IMR-90 (cell line): ENCODE measurements at regions not wholly inside any gene's neighbourhood (a gene's known extent, or its start where the extent isn't known, plus 50 kb on each side); places are given as distances from the start of the nearest gene placed in this dataset.

ENCODE experiments used
- ATAC-seq: fragments of 200-7000 bp; cut with Tn5 transposase; 2 replicates; pipeline ENCODE4 v1.9.1; 2020; ENCODE audit warnings: low read depth, mild to moderate bottlenecking, moderate library complexity
- BruUV-seq: library from RNA; stranded (reverse); fragments of 400-500 nt; replicated peaks from 2 replicates; lab custom pipeline; 2021; lab: Mats Ljungman, UMichigan
- CTCF ChIA-PET: fragments of 300-600 bp; formaldehyde crosslinking; extraction: SDS; loops from one replicate; lab custom pipeline; 2021; ENCODE audit warnings: antibody characterized with exemption; lab: Yijun Ruan, JAX
- POLR2A ChIA-PET: fragments of 300-600 bp; sonication (Branson Sonifier 250); formaldehyde crosslinking; loops from one replicate; lab custom pipeline; 2022; ENCODE audit warnings: antibody characterized with exemption; ENCODE audit not compliant: unreplicated experiment; lab: Charles Lee
- DNase-seq: peaks from one replicate; pipeline ENCODE4 v3.0.0; 2013
- H2AFZ ChIP-seq: replicated peaks from 2 replicates; pipeline ENCODE3; 2013; ENCODE audit warnings: low read length, mild to moderate bottlenecking; ENCODE audit not compliant: poor library complexity
- H2AK5ac ChIP-seq: 2 replicates; pipeline ENCODE4 v1.6.1; 2013; ENCODE audit warnings: low read depth, low read length, inconsistent platforms
- H2AK9ac ChIP-seq: replicated peaks from 2 replicates; pipeline ENCODE3; 2013; ENCODE audit warnings: mild to moderate bottlenecking, low read depth, low read length, moderate library complexity; ENCODE audit not compliant: poor library complexity
- H2BK120ac ChIP-seq: 2 replicates; pipeline ENCODE4 v1.6.1; 2013; ENCODE audit warnings: low read depth, low read length, inconsistent platforms
- H2BK15ac ChIP-seq: 3 replicates; pipeline ENCODE4 v1.6.1; 2013; ENCODE audit warnings: low read depth, low read length, inconsistent platforms
- H2BK20ac ChIP-seq: 2 replicates; pipeline ENCODE4 v1.6.1; 2013; ENCODE audit warnings: low read depth, mild to moderate bottlenecking, inconsistent platforms, low read length, moderate library complexity
- H2BK5ac ChIP-seq: 2 replicates; pipeline ENCODE4 v1.6.1; 2013; ENCODE audit warnings: mild to moderate bottlenecking, low read depth, low read length, inconsistent platforms; ENCODE audit not compliant: poor library complexity, severe bottlenecking
- H3K14ac ChIP-seq: replicated peaks from 2 replicates; pipeline ENCODE4 v1.6.1; 2013; ENCODE audit warnings: low read depth, low read length, inconsistent platforms
- H3K18ac ChIP-seq: 2 replicates; pipeline ENCODE4 v1.6.1; 2013; ENCODE audit warnings: low read depth, low read length, control low read depth
- H3K23ac ChIP-seq: 2 replicates; pipeline ENCODE4 v1.6.1; 2013; ENCODE audit warnings: low read depth, low read length, inconsistent platforms
- H3K27ac ChIP-seq: 2 replicates; pipeline ENCODE4 v1.5.1; 2013; ENCODE audit warnings: mild to moderate bottlenecking, control low read depth, low read length; ENCODE audit not compliant: insufficient read depth
- H3K27me3 ChIP-seq: 2 replicates; pipeline ENCODE4 v1.6.1; 2013; ENCODE audit warnings: low read length; ENCODE audit not compliant: control insufficient read depth, insufficient read depth
- H3K36me3 ChIP-seq: 2 replicates; pipeline ENCODE4 v1.6.1; 2013; ENCODE audit warnings: low read length, mixed read lengths; ENCODE audit not compliant: control insufficient read depth, insufficient read depth
- H3K4ac ChIP-seq: 2 replicates; pipeline ENCODE4 v1.6.1; 2013; ENCODE audit warnings: low read depth, low read length, inconsistent platforms
- H3K4me1 ChIP-seq: 2 replicates; pipeline ENCODE4 v1.6.1; 2013; ENCODE audit warnings: low read length, mixed read lengths; ENCODE audit not compliant: control insufficient read depth, insufficient read depth
- H3K4me2 ChIP-seq: 2 replicates; pipeline ENCODE4 v1.6.1; 2013; ENCODE audit warnings: low read depth, mild to moderate bottlenecking, control low read depth, low read length, moderate library complexity
- H3K4me3 ChIP-seq: 2 replicates; pipeline ENCODE4 v1.5.1; 2013; ENCODE audit warnings: low read depth, mild to moderate bottlenecking, control low read depth, low read length, moderate library complexity; ENCODE audit not compliant: insufficient read depth
- H3K56ac ChIP-seq: 2 replicates; pipeline ENCODE4 v1.6.1; 2013; ENCODE audit warnings: low read length, inconsistent platforms; ENCODE audit not compliant: insufficient read depth; ENCODE audit errors: extremely low read depth
- H3K79me1 ChIP-seq, 2 experiments: 2 replicates each; pipeline ENCODE4 v1.6.1; 2013; ENCODE audit warnings: low read length in 2 of 2, inconsistent platforms in 1 of 2, low read depth in 1 of 2
- H3K9ac ChIP-seq: 2 replicates; pipeline ENCODE4 v1.6.1; 2013; ENCODE audit warnings: low read depth, low read length, control low read depth
- H3K9me1 ChIP-seq: 2 replicates; pipeline ENCODE4 v1.6.1; 2013; ENCODE audit warnings: low read length, inconsistent platforms; ENCODE audit not compliant: insufficient read depth
- H3K9me3 ChIP-seq: 2 replicates; pipeline ENCODE4 v1.6.1; 2013; ENCODE audit warnings: low read length; ENCODE audit not compliant: control insufficient read depth, insufficient read depth
- H4K20me1 ChIP-seq: 2 replicates; pipeline ENCODE4 v1.6.1; 2013; ENCODE audit warnings: low read length, inconsistent platforms; ENCODE audit not compliant: insufficient read depth
- H4K5ac ChIP-seq: 2 replicates; pipeline ENCODE4 v1.6.1; 2013; ENCODE audit warnings: mild to moderate bottlenecking, low read depth, low read length, control low read depth
- H4K8ac ChIP-seq, 2 experiments: 2 replicates each; pipeline ENCODE4 v1.6.1; 2013; ENCODE audit warnings: low read depth in 2 of 2, low read length in 2 of 2, control low read depth in 1 of 2, inconsistent platforms in 1 of 2
- H4K91ac ChIP-seq: 2 replicates; pipeline ENCODE4 v1.6.1; 2013; ENCODE audit warnings: low read depth, low read length, inconsistent platforms; ENCODE audit not compliant: insufficient read depth
- BHLHE40 ChIP-seq: fragments of 150-350 bp; IDR thresholded peaks from 2 replicates; pipeline ENCODE4 v1.6.1; 2016; ENCODE audit warnings: mild to moderate bottlenecking, low read depth, low read length
- CEBPB ChIP-seq: IDR thresholded peaks from 2 replicates; pipeline ENCODE4 v1.6.1; 2012; ENCODE audit warnings: low read depth, low read length, improper control_type of control experiment
- CHD1 ChIP-seq: IDR thresholded peaks from 2 replicates; pipeline ENCODE4 v1.6.1; 2012; ENCODE audit warnings: low read depth, low read length, improper control_type of control experiment
- WGBS, 2 experiments: methylation state at CpG; one replicate each; pipeline versions ENCODE4 v1.1.5 to v1.1.7; 2013; ENCODE audit warnings: missing lambda C conversion rate in 2 of 2; ENCODE audit not compliant: insufficient read length in 1 of 2; ENCODE audit errors: extremely low coverage in 2 of 2; 5-methylcytosine and 5-hydroxymethylcytosine counted together
- dilution Hi-C: fragments of 300-500 bp; cut with HindIII; formaldehyde crosslinking; loops from one replicate; pipeline ENCODE4 v1.14.3; 2018; ENCODE audit warnings: low sequenced_read_pairs; ENCODE audit not compliant: unreplicated experiment
- in situ Hi-C: fragments of 300-500 bp; cut with MboI; formaldehyde crosslinking; loops from 3 replicates; pipeline ENCODE4 v1.14.3; 2019; ENCODE audit warnings: low sequenced_read_pairs, inconsistent platforms, mixed read lengths
- intact Hi-C: fragments of 100-400 bp; cut with micrococcal nuclease; formaldehyde crosslinking; loops from 2 replicates; pipeline ENCODE4 v1.10.0; 2022
- TF ChIP-seq, protein P1 (sequence below): conservative IDR thresholded peaks from 2 replicates; pipeline ENCODE4 v1.5.1; 2012; ENCODE audit warnings: mild to moderate bottlenecking, low read depth, low read length, improper control_type of control experiment

DNA sequence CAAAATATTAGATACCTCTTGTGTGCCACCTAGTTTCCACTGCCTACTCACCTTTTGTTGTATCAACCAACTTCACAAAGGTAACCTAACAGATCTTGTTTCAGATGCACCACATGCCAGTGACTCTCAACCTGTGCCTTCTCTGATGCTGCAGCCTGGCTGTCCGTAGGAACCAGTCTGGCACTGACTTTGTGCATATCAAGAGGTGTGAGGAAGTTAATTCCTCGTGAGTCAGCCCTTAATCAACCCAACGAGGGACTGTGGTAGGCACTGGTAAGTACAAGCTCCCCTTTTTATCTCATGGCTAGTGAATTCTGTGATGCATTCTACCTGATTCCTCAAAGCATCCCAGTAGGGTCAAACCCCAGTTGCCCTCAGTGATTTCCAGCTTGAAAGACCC is 215.4 kb upstream of the CTNND2 start:
- Histone ChIP-seq H3K56ac (no peak overlapping the region), H3K27ac (no peak overlapping the region), H3K23ac (no peak overlapping the region), H3K4me1 (no peaks in the 10 kb centered on the region), H3K14ac (no peak overlapping the region), H2BK20ac (no peak overlapping the region), H2BK5ac (no peak overlapping the region), H4K20me1 (no peaks in the 10 kb centered on the region), H2AFZ (no peak overlapping the region), H3K9me3 (peaks cover 4% of the 10 kb centered on the region), H3K4me3 (no peak overlapping the region), H4K8ac (no peak overlapping the region), H3K4me2 (no peak overlapping the region), H3K36me3 (no peaks in the 10 kb centered on the region), H3K27me3 (no peaks in the 10 kb centered on the region), H3K9me1 (no peaks in the 10 kb centered on the region), H3K79me1 (no peaks in the 10 kb centered on the region), H2BK120ac (no peak overlapping the region), H3K18ac (no peak overlapping the region), H3K4ac (no peak overlapping the region), H3K9ac (no peak overlapping the region), H2AK5ac (no peak overlapping the region), H4K5ac (no peak overlapping the region), H4K91ac (no peak overlapping the region), H2BK15ac (no peak overlapping the region), H2AK9ac (no peak overlapping the region)
- intact Hi-C loops = no loop called here
- no TSS peak for BruUV-seq
- no CpG with 5 or more reads among the region's 3 CpGs for WGBS, 2 experiments
- dilution Hi-C loops = no loop called here
- no peak for DNase-seq
- TF ChIP-seq BHLHE40 = no peak
- no peak for TF ChIP-seq CHD1
- TF ChIP-seq CEBPB = no peak
- TF ChIP-seq, protein P1, sequence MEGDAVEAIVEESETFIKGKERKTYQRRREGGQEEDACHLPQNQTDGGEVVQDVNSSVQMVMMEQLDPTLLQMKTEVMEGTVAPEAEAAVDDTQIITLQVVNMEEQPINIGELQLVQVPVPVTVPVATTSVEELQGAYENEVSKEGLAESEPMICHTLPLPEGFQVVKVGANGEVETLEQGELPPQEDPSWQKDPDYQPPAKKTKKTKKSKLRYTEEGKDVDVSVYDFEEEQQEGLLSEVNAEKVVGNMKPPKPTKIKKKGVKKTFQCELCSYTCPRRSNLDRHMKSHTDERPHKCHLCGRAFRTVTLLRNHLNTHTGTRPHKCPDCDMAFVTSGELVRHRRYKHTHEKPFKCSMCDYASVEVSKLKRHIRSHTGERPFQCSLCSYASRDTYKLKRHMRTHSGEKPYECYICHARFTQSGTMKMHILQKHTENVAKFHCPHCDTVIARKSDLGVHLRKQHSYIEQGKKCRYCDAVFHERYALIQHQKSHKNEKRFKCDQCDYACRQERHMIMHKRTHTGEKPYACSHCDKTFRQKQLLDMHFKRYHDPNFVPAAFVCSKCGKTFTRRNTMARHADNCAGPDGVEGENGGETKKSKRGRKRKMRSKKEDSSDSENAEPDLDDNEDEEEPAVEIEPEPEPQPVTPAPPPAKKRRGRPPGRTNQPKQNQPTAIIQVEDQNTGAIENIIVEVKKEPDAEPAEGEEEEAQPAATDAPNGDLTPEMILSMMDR = no peak
- ATAC-seq = no peak
- POLR2A ChIA-PET = no interaction called here
- in situ Hi-C loops = no loop called here
- CTCF ChIA-PET = no interaction called here
